Sigmoid colon (tissue), 4 donors: ENCODE measurements at regions not wholly inside any gene's neighbourhood (a gene's known extent, or its start where the extent isn't known, plus 50 kb on each side); places are given as distances from the start of the nearest gene placed in this dataset.

Experiments used
- CTCF ChIP-seq, 4 experiments: fragments of 450-650 bp in 3 of 4; fragments of 200-600 bp in 1 of 4; IDR thresholded peaks; one replicate each; pipeline ENCODE4 v1.5.1; 2016 to 2019; ENCODE audit warnings: antibody characterized with exemption in 4 of 4, mild to moderate bottlenecking in 3 of 4, moderate library complexity in 2 of 4
- EP300 ChIP-seq, 4 donors: sonication (generic); formaldehyde crosslinking; IDR thresholded peaks; one replicate each; pipeline ENCODE4 v1.6.1; 2017; ENCODE audit warnings: antibody characterized with exemption in 4 of 4
- POLR2A ChIP-seq, 2 donors: fragments of 450-650 bp; IDR thresholded peaks; one replicate each; pipeline ENCODE4 v1.6.1; 2016; ENCODE audit warnings: antibody characterized with exemption in 2 of 2, mild to moderate bottlenecking in 2 of 2, moderate library complexity in 2 of 2
- POLR2AphosphoS5 ChIP-seq, 4 donors: sonication (generic); formaldehyde crosslinking; IDR thresholded peaks; one replicate each; pipeline ENCODE4 v1.6.1; 2017; ENCODE audit warnings: antibody characterized with exemption in 4 of 4

DNA sequence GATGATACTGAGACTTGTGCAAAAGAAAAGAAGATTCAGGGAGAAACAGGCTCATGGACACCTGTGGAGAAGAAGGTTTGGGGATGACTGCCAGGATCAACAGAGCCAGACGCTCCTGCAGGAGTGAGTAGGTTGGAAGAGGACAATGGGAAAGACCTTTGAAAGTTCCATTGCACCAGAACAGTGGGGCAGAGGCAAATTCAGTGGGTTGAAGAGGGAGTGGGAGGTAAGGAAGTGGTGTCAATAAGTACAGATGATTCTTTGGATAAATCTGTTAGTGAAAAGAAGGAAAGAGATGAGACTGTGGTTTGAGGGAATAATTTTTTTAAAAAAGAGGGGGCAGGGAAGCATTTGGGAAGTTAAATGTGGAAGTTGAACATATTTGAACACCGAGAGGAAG is 212.8 kb downstream of the SOX9 start:
- no peak for TF ChIP-seq POLR2A (IDR thresholded peaks at IDR 0.05)
- no peak for TF ChIP-seq CTCF (IDR thresholded peaks at IDR 0.05)
- no peak for TF ChIP-seq EP300 (IDR thresholded peaks at IDR 0.05)
- TF ChIP-seq POLR2AphosphoS5 (IDR thresholded peaks at IDR 0.05): no peak
